K562 (cell line): ENCODE measurements at regions not wholly inside any gene's neighbourhood (a gene's known extent, or its start where the extent isn't known, plus 50 kb on each side); places are given as distances from the start of the nearest gene placed in this dataset.

ENCODE experiments used
- ATAC-seq: fragments of 200-7000 bp; cut with Tn5 transposase; 3 replicates; pipeline ENCODE4 v1.9.1; 2020; ENCODE audit warnings: moderate library complexity
- BruUV-seq: library from RNA; stranded (reverse); fragments of 400-500 nt; replicated peaks from 2 replicates; lab custom pipeline; 2021; lab: Mats Ljungman, UMichigan
- CTCF ChIA-PET: fragments of 300-600 bp; formaldehyde crosslinking; extraction: SDS; loops from one replicate; lab custom pipeline; 2021; ENCODE audit warnings: low intra/inter-chr PET ratio; lab: Yijun Ruan, JAX
- POLR2A ChIA-PET: fragments of 300-600, 350-650 bp; sonication (Branson Sonifier 250); formaldehyde crosslinking; extraction: SDS; loops from one replicate; lab custom pipeline; 2021; ENCODE audit warnings: antibody characterized with exemption, inconsistent platforms; lab: Yijun Ruan, JAX
- DNase-seq, 4 experiments: peaks; one replicate each; pipeline versions ENCODE4 v3.0.0 to v3.0.0-alpha.2; 2011 to 2018; ENCODE audit warnings: low spot score in 3 of 4, mixed read lengths in 3 of 4; ENCODE audit errors: extremely low read depth in 1 of 4
- FAIRE-seq: peaks from 2 replicates; lab custom pipeline; 2011; peaks lifted over from hg19 to GRCh38; lab: Jason Lieb, UNC
- H2AFZ ChIP-seq: 2 replicates; pipeline ENCODE4 v1.6.0; 2011; ENCODE audit warnings: low read depth, low read length, control low read depth, inconsistent platforms
- H3K27ac ChIP-seq: fragments of 200-600 bp; 3 replicates; pipeline ENCODE4 v1.8.0; 2011; ENCODE audit warnings: low read depth, mild to moderate bottlenecking, control low read depth, inconsistent platforms, low read length, moderate library complexity, mixed read lengths; ENCODE audit errors: extremely low read depth
- H3K27me3 ChIP-seq, 2 experiments: fragments of 300-600 bp in 1 of 2; 2 replicates in 1 of 2; 3 replicates in 1 of 2; pipeline versions ENCODE4 v1.6.0 to v1.8.0; 2011; ENCODE audit warnings: inconsistent platforms in 2 of 2, low read length in 2 of 2, mild to moderate bottlenecking in 1 of 2, mixed read lengths in 1 of 2, moderate library complexity in 1 of 2; ENCODE audit not compliant: control insufficient read depth in 2 of 2, insufficient read depth in 2 of 2
- H3K36me3 ChIP-seq: fragments of 300-600 bp; 3 replicates; pipeline ENCODE4 v1.8.0; 2011; ENCODE audit warnings: mild to moderate bottlenecking, low read length, inconsistent platforms; ENCODE audit not compliant: control insufficient read depth, insufficient read depth
- H3K4me1 ChIP-seq, 2 experiments: fragments of 200-600 bp in 1 of 2; replicated peaks in 1 of 2; 2 replicates in 1 of 2; 3 replicates in 1 of 2; pipeline versions ENCODE4 v1.5.1 to v1.8.0; 2011; ENCODE audit warnings: inconsistent platforms in 2 of 2, low read length in 2 of 2, mild to moderate bottlenecking in 1 of 2, mixed read lengths in 1 of 2, moderate library complexity in 1 of 2; ENCODE audit not compliant: control insufficient read depth in 2 of 2, insufficient read depth in 2 of 2
- H3K4me2 ChIP-seq: 2 replicates; pipeline ENCODE4 v1.6.1; 2011; ENCODE audit warnings: low read length, control low read depth, inconsistent platforms, mixed read lengths; ENCODE audit not compliant: insufficient read depth
- H3K4me3 ChIP-seq: fragments of 200-600 bp; sonication (generic), shearing (Covaris generic); 2 replicates; pipeline ENCODE4 v1.5.1; 2016; ENCODE audit warnings: control low read depth, inconsistent platforms
- H3K79me2 ChIP-seq: fragments of 200-600 bp; 3 replicates; pipeline ENCODE4 v1.8.0; 2011; ENCODE audit warnings: low read length, inconsistent platforms; ENCODE audit not compliant: control insufficient read depth, insufficient read depth
- H3K9ac ChIP-seq, 2 experiments: 2 replicates each; pipeline versions ENCODE4 v1.6.0 to v1.6.1; 2011; ENCODE audit warnings: low read depth in 2 of 2, low read length in 2 of 2, control low read depth in 1 of 2, inconsistent platforms in 1 of 2, mild to moderate bottlenecking in 1 of 2, mixed read lengths in 1 of 2; ENCODE audit not compliant: insufficient read depth in 1 of 2
- H3K9me1 ChIP-seq: one replicate; pipeline ENCODE4 v1.6.0; 2011; ENCODE audit warnings: inconsistent platforms, mild to moderate bottlenecking, low read length, moderate library complexity; ENCODE audit not compliant: control insufficient read depth, insufficient read depth
- H3K9me3 ChIP-seq: replicated peaks from 2 replicates; pipeline ENCODE4 v1.5.1; 2011; ENCODE audit warnings: low read depth, low read length, inconsistent platforms; ENCODE audit not compliant: control insufficient read depth, insufficient read depth
- H4K20me1 ChIP-seq: replicated peaks from 2 replicates; pipeline ENCODE4 v1.6.1; 2011; ENCODE audit warnings: low read length, inconsistent platforms, mixed read lengths; ENCODE audit not compliant: control insufficient read depth, insufficient read depth
- BCLAF1 ChIP-seq, 2 experiments: fragments of 450-650 bp in 1 of 2; IDR thresholded peaks; 2 replicates each; pipeline ENCODE4 v1.6.1; 2011 to 2017; ENCODE audit warnings: low read depth in 2 of 2, antibody characterized with exemption in 1 of 2, borderline replicate concordance in 1 of 2, low read length in 1 of 2, mild to moderate bottlenecking in 1 of 2, mixed read lengths in 1 of 2; ENCODE audit not compliant: control insufficient read depth in 1 of 2
- BRCA1 ChIP-seq, 2 experiments: fragments of 450-650 bp in 1 of 2; sonication (generic) in 1 of 2; formaldehyde crosslinking in 1 of 2; IDR thresholded peaks; 2 replicates each; pipeline versions ENCODE4 v1.5.0 to v1.6.1; 2017 to 2020; ENCODE audit warnings: mild to moderate bottlenecking in 1 of 2, missing genetic modification reagents in 1 of 2
- CGGBP1 ChIP-seq: fragments of 250-450 bp; sonication (Bioruptor Pico); IDR thresholded peaks from 2 replicates; pipeline ENCODE4 v1.9.0; 2021; ENCODE audit warnings: mild to moderate bottlenecking
- FOXM1 ChIP-seq, 2 experiments: fragments of 450-650 bp in 1 of 2; sonication (generic) in 1 of 2; formaldehyde crosslinking in 1 of 2; IDR thresholded peaks; 2 replicates each; pipeline versions ENCODE4 v1.6.1 to v1.9.0; 2017 to 2022; ENCODE audit warnings: low read depth in 2 of 2, mild to moderate bottlenecking in 2 of 2, missing genetic modification reagents in 1 of 2, moderate library complexity in 1 of 2
- IFI16 ChIP-seq: fragments of 250-450 bp; sonication (Bioruptor Pico); IDR thresholded peaks from 2 replicates; pipeline ENCODE4 v2.1.2; 2022; ENCODE audit warnings: mild to moderate bottlenecking, inconsistent platforms
- MNT ChIP-seq, 2 experiments: fragments of 450-650 bp; conservative IDR thresholded peaks; 2 replicates each; pipeline ENCODE4 v1.6.1; 2017; ENCODE audit warnings: mild to moderate bottlenecking in 2 of 2, moderate library complexity in 2 of 2
- PHTF2 ChIP-seq: fragments of 250-450 bp; sonication (Bioruptor Pico); IDR thresholded peaks from 2 replicates; pipeline ENCODE4 v1.5.0; 2021; ENCODE audit warnings: mild to moderate bottlenecking
- ZNF76 ChIP-seq: fragments of 250-450 bp; sonication (Bioruptor Pico); IDR thresholded peaks from 2 replicates; pipeline ENCODE4 v1.4.0; 2020; ENCODE audit warnings: mild to moderate bottlenecking, moderate library complexity, borderline replicate concordance
- WGBS: fragments of 100-300 bp; shearing (Covaris generic); methylation state at CpG from one replicate; pipeline ENCODE4 v1.1.6; 2016; ENCODE audit warnings: low coverage, mixed read lengths; ENCODE audit not compliant: insufficient coverage; ENCODE audit errors: missing lambda C conversion rate; 5-methylcytosine and 5-hydroxymethylcytosine counted together
- in situ Hi-C: fragments of 300-500 bp; cut with MboI; formaldehyde crosslinking; loops from 4 replicates; pipeline ENCODE4 v1.15.0; 2018; ENCODE audit warnings: inconsistent platforms, mixed read lengths
- intact Hi-C: fragments of 100-400 bp; cut with micrococcal nuclease; formaldehyde crosslinking; loops from 2 replicates; pipeline ENCODE4 v1.14.2; 2022
- TF ChIP-seq, protein P1 (sequence below): IDR thresholded peaks from 3 replicates; pipeline ENCODE4 v1.6.1; 2011; ENCODE audit warnings: borderline replicate concordance, mild to moderate bottlenecking, moderate library complexity; ENCODE audit not compliant: insufficient read length; ENCODE audit errors: extremely low read depth

DNA sequence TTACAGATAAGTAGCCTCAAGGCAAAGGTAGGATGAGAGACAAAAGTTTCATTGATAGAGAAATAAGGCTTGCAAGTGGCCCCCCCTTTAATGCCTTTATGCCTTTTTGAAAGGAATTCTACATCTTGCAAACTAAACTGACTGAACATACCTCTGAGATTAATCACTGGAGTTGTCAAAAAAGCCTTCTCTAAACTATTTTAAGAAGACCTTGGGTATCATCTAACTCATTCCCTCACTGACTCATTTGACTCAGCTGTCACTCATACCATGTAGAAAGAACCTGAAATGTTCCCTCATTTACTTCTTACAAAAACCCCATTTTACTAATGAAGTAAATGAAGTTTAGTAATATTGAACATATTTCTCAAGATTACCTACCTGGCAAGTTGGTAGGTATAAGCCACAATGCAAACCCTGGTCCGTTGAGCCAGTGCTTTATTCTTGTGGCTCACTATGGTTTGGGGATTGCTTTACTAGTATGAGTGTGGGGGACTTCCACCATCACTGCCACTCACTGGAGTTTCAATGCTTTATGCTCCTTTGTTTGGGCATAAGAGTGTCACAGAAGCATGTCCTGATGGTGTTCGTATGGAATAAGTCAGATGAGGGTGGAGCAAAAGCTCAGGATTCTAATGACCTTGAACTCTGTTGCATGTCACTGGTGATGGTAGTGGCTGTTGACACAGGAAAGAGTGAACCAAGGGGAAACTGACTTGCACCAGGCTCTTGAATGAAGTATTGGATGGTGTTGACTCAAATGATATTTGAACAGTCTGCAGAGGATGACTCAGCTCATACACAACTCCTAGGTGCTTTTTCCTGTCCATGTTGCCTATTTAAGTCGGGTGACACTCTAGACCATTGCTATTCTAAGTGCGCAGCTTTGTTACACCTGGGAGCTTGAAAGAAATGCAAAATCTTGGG, 305.5 kb upstream of the EMCN start (continued):
- no peak for TF ChIP-seq ZNF76 (CRISPR knock-in tag)

DNA sequence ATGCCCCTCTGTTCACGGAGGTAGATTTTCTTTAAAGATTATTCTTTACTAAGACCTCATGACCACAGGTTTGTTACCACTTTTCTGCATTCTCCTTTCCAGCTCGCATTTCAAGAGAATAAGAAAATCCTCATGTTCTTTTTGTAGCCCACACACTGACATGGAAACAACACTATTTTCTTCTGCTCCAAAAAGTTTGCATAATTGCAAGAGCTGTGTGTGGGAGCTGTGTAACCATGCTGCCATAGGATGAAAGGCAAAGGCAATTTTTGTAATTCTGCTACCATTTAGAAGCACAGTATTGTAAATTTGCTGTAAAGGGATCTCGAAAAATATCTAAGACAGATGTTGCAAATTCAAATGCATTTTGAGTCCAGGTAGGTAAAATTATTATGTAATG, 302.4 kb upstream of the EMCN start:
- ATAC-seq: no peak
- H2AFZ ChIP-seq: no peak overlapping the region
- no peak overlapping the region for H3K27ac ChIP-seq
- ChIA-PET CTCF (no interaction called here), POLR2A (no interaction called here)
- no peak overlapping the region for H3K9ac ChIP-seq
- no peaks in the 10 kb centered on the region for H3K4me1 ChIP-seq
- H3K27me3 ChIP-seq: no peaks in the 10 kb centered on the region
- whole genome bisulfite sequencing: 0% methylated on average over 3 of the region's 3 CpGs
- in situ Hi-C loops (no loop called here), intact Hi-C loops (no loop called here)
- no peaks in the 10 kb centered on the region for H4K20me1 ChIP-seq
- no peak overlapping the region for H3K4me2 ChIP-seq
- no peaks in the 10 kb centered on the region for H3K79me2 ChIP-seq
- no peak for FAIRE-seq
- no peaks in the 10 kb centered on the region for H3K36me3 ChIP-seq
- no TSS peak for BruUV-seq
- no peak for DNase-seq
- no peaks in the 10 kb centered on the region for H3K9me3 ChIP-seq
- no peaks in the 10 kb centered on the region for H3K9me1 ChIP-seq
- no peak overlapping the region for H3K4me3 ChIP-seq
- no peak for TF ChIP-seq IFI16 (CRISPR knock-in tag)
- TF ChIP-seq PHTF2 (CRISPR knock-in tag): no peak
- no peak for TF ChIP-seq BCLAF1 (IDR thresholded peaks at IDR 0.05; ENCODE audit: borderline replicate concordance in 1 of 2, control insufficient read depth in 1 of 2, low read depth in 2 of 2, low read length in 1 of 2)
- TF ChIP-seq FOXM1 (IDR thresholded peaks at IDR 0.05; ENCODE audit: low read depth): no peak
- no peak for TF ChIP-seq FOXM1 (CRISPR knock-in tag; IDR thresholded peaks at IDR 0.05; ENCODE audit: low read depth)
- no peak for TF ChIP-seq BRCA1 (IDR thresholded peaks at IDR 0.05)
- no peak for TF ChIP-seq BRCA1 (CRISPR knock-in tag; IDR thresholded peaks at IDR 0.05)
- TF ChIP-seq MNT (conservative IDR thresholded peaks at IDR 0.05): no peak
- TF ChIP-seq CGGBP1 (CRISPR knock-in tag): no peak
- TF ChIP-seq, protein P1, sequence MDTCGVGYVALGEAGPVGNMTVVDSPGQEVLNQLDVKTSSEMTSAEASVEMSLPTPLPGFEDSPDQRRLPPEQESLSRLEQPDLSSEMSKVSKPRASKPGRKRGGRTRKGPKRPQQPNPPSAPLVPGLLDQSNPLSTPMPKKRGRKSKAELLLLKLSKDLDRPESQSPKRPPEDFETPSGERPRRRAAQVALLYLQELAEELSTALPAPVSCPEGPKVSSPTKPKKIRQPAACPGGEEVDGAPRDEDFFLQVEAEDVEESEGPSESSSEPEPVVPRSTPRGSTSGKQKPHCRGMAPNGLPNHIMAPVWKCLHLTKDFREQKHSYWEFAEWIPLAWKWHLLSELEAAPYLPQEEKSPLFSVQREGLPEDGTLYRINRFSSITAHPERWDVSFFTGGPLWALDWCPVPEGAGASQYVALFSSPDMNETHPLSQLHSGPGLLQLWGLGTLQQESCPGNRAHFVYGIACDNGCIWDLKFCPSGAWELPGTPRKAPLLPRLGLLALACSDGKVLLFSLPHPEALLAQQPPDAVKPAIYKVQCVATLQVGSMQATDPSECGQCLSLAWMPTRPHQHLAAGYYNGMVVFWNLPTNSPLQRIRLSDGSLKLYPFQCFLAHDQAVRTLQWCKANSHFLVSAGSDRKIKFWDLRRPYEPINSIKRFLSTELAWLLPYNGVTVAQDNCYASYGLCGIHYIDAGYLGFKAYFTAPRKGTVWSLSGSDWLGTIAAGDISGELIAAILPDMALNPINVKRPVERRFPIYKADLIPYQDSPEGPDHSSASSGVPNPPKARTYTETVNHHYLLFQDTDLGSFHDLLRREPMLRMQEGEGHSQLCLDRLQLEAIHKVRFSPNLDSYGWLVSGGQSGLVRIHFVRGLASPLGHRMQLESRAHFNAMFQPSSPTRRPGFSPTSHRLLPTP: no peak
